HFF-Myc (cell line): ENCODE measurements at regions not wholly inside any gene's neighbourhood (a gene's known extent, or its start where the extent isn't known, plus 50 kb on each side); places are given as distances from the start of the nearest gene placed in this dataset.
"Not testable (repeated sequence)": the region's sequence is repeated elsewhere in the genome, so short reads cannot be mapped to it uniquely, and the experiment has no call there.

Experiments
- DNase-seq: peaks from one replicate; pipeline ENCODE4 v3.0.0-alpha.2; 2011; ENCODE audit warnings: low read depth; ENCODE audit errors: extremely low read depth
- H3K4me3 ChIP-seq: replicated peaks from 2 replicates; pipeline ENCODE4 v1.5.1; 2011; ENCODE audit warnings: low read depth, mild to moderate bottlenecking, control low read depth, low read length
- TF ChIP-seq, protein P1 (sequence below): IDR thresholded peaks from 2 replicates; pipeline ENCODE4 v1.5.1; 2012; ENCODE audit warnings: mild to moderate bottlenecking, low read depth, low read length, control low read depth; ENCODE audit errors: missing control alignments

DNA sequence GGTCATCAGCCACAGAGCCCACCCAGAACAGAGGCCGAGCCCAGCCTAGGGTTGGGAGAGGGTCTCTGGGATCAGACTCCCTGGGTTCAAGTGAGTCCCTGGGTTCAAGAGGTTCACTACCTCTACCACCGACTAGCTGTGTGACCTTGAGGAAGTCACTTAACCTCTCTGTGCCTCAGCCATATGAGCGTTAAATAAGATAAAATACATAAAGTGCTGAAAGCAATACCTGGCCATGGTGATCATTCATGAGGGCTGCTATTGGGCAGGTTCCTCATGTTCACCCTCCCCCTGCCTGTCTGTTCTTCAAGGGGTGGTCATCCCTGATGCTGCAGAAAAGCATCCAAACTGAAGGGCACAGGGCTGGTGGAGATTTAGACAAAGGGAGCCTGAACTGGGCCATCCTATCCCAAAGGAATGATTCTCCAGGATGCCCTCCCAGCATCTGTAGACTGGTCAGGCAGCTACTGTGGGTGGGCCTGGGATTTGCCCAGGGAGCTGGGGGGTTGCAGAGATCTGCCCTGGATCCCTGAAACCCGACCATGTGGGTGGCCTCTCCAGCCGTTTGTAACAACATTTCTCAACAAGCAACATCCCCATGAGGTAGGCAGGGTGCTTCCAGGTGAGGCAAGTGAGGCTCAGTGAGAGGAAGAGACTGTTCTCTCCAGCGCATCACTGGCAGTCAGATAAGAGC is 196.6 kb downstream of the MATN1 start:
- H3K4me3 ChIP-seq, result no peak overlapping the region
- no peak for DNase-seq
- TF ChIP-seq, protein P1, sequence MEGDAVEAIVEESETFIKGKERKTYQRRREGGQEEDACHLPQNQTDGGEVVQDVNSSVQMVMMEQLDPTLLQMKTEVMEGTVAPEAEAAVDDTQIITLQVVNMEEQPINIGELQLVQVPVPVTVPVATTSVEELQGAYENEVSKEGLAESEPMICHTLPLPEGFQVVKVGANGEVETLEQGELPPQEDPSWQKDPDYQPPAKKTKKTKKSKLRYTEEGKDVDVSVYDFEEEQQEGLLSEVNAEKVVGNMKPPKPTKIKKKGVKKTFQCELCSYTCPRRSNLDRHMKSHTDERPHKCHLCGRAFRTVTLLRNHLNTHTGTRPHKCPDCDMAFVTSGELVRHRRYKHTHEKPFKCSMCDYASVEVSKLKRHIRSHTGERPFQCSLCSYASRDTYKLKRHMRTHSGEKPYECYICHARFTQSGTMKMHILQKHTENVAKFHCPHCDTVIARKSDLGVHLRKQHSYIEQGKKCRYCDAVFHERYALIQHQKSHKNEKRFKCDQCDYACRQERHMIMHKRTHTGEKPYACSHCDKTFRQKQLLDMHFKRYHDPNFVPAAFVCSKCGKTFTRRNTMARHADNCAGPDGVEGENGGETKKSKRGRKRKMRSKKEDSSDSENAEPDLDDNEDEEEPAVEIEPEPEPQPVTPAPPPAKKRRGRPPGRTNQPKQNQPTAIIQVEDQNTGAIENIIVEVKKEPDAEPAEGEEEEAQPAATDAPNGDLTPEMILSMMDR, result no peak

DNA sequence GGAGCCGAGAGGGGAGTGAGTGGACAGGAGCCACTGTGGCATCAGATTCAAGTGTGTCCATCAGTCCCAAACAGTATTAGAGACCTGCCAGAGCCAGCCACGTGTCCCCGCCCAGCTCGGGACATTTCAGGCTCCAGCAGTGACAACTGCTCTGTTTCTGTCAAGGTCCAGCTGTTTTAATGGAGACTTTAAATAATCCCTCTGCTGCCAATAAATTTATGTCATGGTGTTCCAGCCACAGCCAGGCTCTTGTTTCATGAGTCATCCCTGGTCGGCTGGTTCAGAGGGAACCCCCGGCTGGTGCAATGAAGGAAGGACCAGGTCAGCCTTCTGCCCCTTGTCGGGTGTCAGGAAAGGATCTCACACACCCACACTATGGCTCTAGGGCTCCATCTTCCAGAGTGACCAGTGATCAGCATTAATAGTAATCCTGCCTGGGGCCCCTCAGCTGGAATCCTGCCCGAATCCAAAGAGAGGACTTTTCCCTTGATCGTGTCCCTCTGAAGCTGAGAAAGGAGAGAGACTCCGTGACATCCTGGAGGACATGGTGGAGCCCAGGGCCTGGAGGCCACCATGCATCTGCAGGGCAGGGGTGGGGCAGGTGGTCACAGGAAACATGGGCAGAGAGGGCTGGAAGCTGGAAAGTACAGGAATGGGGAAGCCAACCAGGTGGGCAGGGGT is 197.3 kb downstream of the MATN1 start:
- H3K4me3 ChIP-seq, result no peak overlapping the region
- DNase-seq, result peak; percentile 52
- TF ChIP-seq, protein P1, result no peak

DNA sequence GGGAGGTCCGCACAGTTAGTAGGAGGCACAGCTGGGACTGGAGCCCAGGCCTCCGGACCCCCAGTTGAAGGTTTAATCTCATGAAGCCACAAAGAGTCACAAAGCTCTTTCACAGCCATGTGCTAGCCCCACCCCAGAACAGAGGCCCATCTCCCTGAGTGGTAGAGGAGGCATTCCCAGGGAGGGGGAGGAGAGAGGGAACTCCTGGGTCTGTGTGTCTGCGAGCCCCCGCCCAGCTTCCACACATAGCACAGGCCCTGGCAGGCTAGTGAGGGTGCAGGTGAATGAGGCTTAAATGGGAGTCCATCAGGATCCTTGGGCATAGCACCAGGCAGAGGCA is 197.8 kb downstream of the MATN1 start:
- TF ChIP-seq, protein P1, result no peak
- no peak overlapping the region for H3K4me3 ChIP-seq
- no peak for DNase-seq

DNA sequence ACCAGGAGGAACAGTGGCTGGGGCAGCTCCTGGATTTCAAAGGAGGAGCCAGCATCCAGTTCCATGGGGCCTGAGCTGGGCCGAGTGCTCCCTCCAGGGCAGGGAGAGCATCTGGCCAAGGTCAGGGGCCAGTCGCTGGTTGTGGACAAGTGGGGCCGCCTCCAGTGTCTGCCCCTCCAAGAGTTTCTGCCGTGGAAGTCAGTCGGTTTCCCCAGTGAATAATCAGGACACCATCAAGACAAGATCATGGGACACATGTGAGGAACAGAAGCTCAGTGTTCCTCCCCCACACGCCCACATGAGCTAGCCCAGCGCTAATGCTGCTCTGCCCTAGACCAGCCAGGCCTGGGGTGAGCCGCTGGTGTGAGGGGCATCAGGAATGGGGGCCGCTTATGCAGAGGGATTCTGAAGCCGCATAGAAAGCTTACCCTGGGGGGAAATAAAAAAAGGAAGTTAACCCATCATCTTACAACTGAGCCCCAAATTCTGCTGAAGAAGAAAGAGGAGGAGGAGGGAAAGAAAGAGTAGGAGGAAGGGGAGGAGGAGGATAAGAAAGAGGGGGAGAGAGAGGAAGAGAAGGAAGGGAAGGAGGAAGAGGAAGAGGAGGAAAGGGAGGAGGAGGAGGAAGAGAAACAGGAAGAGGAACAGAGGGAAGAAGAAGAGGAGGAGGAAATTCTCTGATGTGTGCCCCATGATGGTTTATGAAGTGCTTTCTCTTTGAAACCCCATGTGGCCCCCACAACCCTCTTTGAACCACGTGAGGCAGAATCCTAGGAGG is 198.4 kb downstream of the MATN1 start:
- no peak overlapping the region for H3K4me3 ChIP-seq
- TF ChIP-seq, protein P1, result no peak
- DNase-seq, result no peak

DNA sequence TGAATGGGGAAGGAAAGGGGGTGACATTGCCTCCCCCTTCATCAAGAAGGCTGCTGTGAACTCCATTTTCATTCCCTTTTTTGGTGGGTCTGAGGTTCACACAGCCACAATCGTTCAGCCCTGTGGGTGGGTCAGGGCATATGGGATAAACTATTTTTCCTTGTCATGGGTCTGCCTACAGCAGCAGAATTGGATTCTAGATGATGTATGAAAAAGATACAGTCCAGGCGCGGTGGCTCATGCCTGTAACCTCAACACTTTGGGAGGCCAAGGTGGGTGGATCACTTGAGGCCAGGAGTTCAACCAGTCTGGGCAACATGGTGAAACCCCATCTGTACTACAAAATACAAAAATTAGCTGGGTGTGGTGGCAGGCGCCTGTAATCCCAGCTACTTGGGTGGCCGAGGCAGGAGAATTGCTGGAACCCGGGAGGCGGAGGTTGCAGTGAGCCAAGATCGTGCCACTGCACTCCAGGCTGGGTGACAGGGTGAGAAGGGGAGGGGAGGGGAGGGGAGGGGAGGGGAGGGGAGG is 199.3 kb downstream of the MATN1 start:
- not testable (repeated sequence) for H3K4me3 ChIP-seq, DNase-seq

DNA sequence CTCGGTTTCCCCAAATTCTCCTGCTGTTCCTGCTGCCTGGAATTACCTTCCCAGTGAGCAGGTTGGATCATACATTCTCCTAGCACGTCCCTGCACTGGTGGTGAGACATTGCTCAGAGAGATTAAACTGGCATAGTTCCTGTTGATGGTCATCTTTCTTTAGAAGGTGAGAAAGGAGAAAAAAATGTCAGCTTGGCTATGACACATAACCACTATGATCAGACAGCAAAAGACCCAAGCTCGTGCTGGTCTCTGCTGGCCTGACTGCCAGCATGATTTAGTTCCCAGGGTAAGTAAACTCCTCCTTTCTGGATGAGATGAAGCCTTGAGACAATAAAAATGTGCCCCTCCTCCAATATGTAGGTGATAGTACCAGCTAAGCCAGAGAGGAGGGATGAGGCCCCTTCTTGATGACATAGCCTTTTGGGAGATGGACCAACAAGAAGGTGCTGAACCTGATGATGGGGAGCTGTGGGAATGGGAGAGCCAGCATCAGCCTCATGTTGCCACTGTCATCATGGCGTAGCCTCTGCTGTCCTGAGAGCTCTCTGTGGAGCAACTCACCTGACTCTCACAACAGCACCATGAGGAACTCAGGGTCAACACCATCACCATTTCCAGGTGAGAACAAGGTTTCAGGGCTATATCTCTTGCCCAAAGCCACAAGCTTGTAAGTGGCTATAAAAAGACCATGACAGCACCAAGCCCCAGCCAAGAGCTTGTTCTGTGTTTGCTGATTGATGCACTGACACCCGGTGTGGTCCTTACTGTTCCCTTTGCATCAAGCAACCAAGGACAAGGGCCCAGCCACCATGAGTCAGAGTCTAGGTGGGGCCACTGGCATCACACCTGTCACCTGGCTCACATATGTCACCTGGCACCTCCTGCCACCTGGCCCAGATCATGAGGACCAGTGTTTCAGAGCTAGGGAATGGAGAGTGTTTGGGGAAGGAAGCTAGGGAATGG is 200.0 kb downstream of the MATN1 start:
- TF ChIP-seq, protein P1, result no peak
- H3K4me3 ChIP-seq, result no peak overlapping the region
- no peak for DNase-seq
